ENCODE measurements at regions not wholly inside any gene's neighbourhood (a gene's known extent, or its start where the extent isn't known, plus 50 kb on each side); places are given as distances from the start of the nearest gene placed in this dataset.

DNA sequence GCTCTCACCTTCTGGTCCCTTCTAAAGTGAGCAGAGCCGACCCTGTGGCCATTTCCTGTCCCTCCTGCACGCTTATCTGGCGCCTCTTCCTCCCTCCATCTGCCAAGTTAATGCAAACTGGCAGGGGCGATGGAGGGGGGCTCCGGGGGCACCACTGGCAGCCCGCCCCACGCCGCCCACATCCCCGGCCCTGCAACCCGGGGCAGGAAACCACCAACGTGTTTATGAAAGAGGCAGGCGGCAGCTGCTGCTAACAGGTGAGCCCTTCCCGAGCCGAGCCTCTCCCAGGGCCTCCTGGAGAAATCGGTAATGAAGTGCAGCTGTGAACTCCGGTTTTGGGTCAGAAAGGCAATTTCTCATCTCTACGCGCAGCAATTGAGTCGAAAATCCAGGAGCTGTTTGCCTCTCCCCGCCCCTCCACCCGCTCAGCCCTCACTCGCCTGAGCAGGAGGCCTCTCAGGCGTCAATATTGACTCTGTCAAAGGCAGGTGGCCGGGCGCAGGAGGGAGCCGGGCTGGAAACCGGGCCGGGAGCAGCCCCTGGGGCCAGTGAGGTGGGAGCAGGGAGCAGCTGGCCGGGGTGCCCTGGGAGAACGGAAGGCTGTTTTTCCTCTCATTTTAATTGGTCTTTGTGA, 164.4 kb upstream of the GSE1 start (continued):
- TF ChIP-seq ZNF776 (CRISPR knock-in tag; IDR thresholded peaks at IDR 0.05) (peak; percentile 14), DNMT1 (CRISPR knock-in tag; IDR thresholded peaks at IDR 0.05) (no peak), ZBTB20 (CRISPR knock-in tag; IDR thresholded peaks at IDR 0.05; ENCODE audit: borderline replicate concordance, low read depth) (peak; percentile 39; the same call in 1 of the 2 replicates), CCAR2 (optimal IDR thresholded peaks at IDR 0.05; ENCODE audit: low read depth, low read length) (peak; percentile 7), FIP1L1 (IDR thresholded peaks at IDR 0.05; ENCODE audit: borderline replicate concordance, insufficient read depth, low read depth, low read length) (no peak), ZNF512 (CRISPR knock-in tag; IDR thresholded peaks at IDR 0.05) (no peak), TAF1 (CRISPR knock-in tag; IDR thresholded peaks at IDR 0.05) (0 out of 2 replicates have a peak, but pooled peaks have one; percentile 16), ESRRA (CRISPR knock-in tag; IDR thresholded peaks at IDR 0.05; ENCODE audit: low read depth) (no peak; the same call in 1 of the 2 replicates), ZNF780A (CRISPR knock-in tag; IDR thresholded peaks at IDR 0.05) (peak; percentile 93; the same call in 1 of the 2 replicates), ZNF263 (CRISPR knock-in tag; IDR thresholded peaks at IDR 0.05) (peak; percentile 80), ZSCAN20 (CRISPR knock-in tag; IDR thresholded peaks at IDR 0.05; ENCODE audit: borderline replicate concordance) (peak; percentile 97), ZNF10 (CRISPR knock-in tag; IDR thresholded peaks at IDR 0.05; ENCODE audit: borderline replicate concordance, low read depth) (no peak), ZKSCAN1 (IDR thresholded peaks at IDR 0.05; ENCODE audit: low read length) (no peak), ZNF292 (CRISPR knock-in tag; IDR thresholded peaks at IDR 0.05; ENCODE audit: borderline replicate concordance, low read depth) (peak; percentile 98), FOXK2 (IDR thresholded peaks at IDR 0.05) (no peak), NFYC (CRISPR knock-in tag; IDR thresholded peaks at IDR 0.05) (peak; percentile 41; the same call in 1 of the 2 replicates), ZNF326 (CRISPR knock-in tag; IDR thresholded peaks at IDR 0.05; ENCODE audit: borderline replicate concordance) (no peak), ZNF337 (CRISPR knock-in tag; IDR thresholded peaks at IDR 0.05; ENCODE audit: borderline replicate concordance, low read depth) (peak; percentile 79; the same call in 1 of the 2 replicates), GTF2F1 (IDR thresholded peaks at IDR 0.05; ENCODE audit: low read length) (no peak), ZBTB37 (CRISPR knock-in tag; IDR thresholded peaks at IDR 0.05) (peak; percentile 71; the same call in 1 of the 2 replicates), EP300 (IDR thresholded peaks at IDR 0.05; ENCODE audit: low read depth in 2 of 2, low read length in 2 of 2) (peak in 1 of 2 experiments; percentile 85; a peak in 2 of 4 replicates), EP300 (CRISPR knock-in tag; IDR thresholded peaks at IDR 0.05; ENCODE audit: borderline replicate concordance) (peak; percentile 60; the same call in 1 of the 2 replicates), RBAK (CRISPR knock-in tag; IDR thresholded peaks at IDR 0.05) (no peak; the same call in 1 of the 2 replicates), SKIL (CRISPR knock-in tag; IDR thresholded peaks at IDR 0.05; ENCODE audit: borderline replicate concordance) (peak; percentile 89), GABPB1 (CRISPR knock-in tag; IDR thresholded peaks at IDR 0.05) (peak; percentile 68)
- TF ChIP-seq, protein P1, sequence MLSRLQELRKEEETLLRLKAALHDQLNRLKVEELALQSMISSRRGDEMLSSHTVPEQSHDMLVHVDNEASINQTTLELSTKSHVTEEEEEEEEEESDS (CRISPR knock-in tag; IDR thresholded peaks at IDR 0.05; ENCODE audit: borderline replicate concordance), result 0 out of 2 replicates have a peak, but pooled peaks have one; percentile 84
